H1 (cell line): ENCODE measurements at regions not wholly inside any gene's neighbourhood (a gene's known extent, or its start where the extent isn't known, plus 50 kb on each side); places are given as distances from the start of the nearest gene placed in this dataset.

Source experiments
- ASH2L ChIP-seq: fragments of 200-600, 300-600 bp; sonication (generic); IDR thresholded peaks from one replicate; pipeline ENCODE4 v1.7.1; 2017; ENCODE audit warnings: low read length
- TAF1 ChIP-seq: IDR thresholded peaks from 2 replicates; pipeline ENCODE4 v1.6.1; 2011; ENCODE audit warnings: mild to moderate bottlenecking, low read depth, low read length
- ZNF274 ChIP-seq: IDR thresholded peaks from 2 replicates; pipeline ENCODE4 v1.7.0; 2012; ENCODE audit warnings: low read length, borderline replicate concordance; ENCODE audit errors: extremely low read depth

- TF ChIP-seq ZNF274 (no peak), TAF1 (no peak), ASH2L (no peak)
- TF ChIP-seq, all 59 proteins: peak for 0
These were observed 180.9 kb upstream of the SYT1 start (continued) for GRCh38 chr12:78683626-78684025.
